ENCODE measurements at regions not wholly inside any gene's neighbourhood (a gene's known extent, or its start where the extent isn't known, plus 50 kb on each side); places are given as distances from the start of the nearest gene placed in this dataset.
A peak's percentile ranks its signal among the peaks of the same experiment; 100 is the strongest.
"Not testable (repeated sequence)": the region's sequence is repeated elsewhere in the genome, so short reads cannot be mapped to it uniquely, and the experiment has no call there.

GRCh38 chr18:15003231-15003630, 255.3 kb downstream of the ANKRD30B start:
- ATAC-seq; H3K36me3 ChIP-seq (replicated peaks in 1 of 2; ENCODE audit: insufficient read depth in 1 of 2, low read depth in 2 of 2); intact Hi-C loops (cut with DNase I); H3K4me3 ChIP-seq; H3K9me3 ChIP-seq; H3K4me1 ChIP-seq; DNase-seq; H3K27me3 ChIP-seq; H3K27ac ChIP-seq: not testable (repeated sequence)
- WGBS, 2 donors = 83 to 95% methylated on average over 6 to 10 of the region's 12 CpGs

GRCh38 chr18:15003636-15004269, 255.8 kb downstream of the ANKRD30B start:
- intact Hi-C loops (cut with DNase I); DNase-seq; ATAC-seq; H3K27me3 ChIP-seq; H3K9me3 ChIP-seq; H3K36me3 ChIP-seq (replicated peaks in 1 of 2; ENCODE audit: insufficient read depth in 1 of 2, low read depth in 2 of 2); H3K27ac ChIP-seq; H3K4me3 ChIP-seq; H3K4me1 ChIP-seq: not testable (repeated sequence)
- WGBS, 2 donors = 79% methylated on average over 18 of the region's 18 CpGs; no CpG with 5 or more reads in 1 of the 2 donors

DNA sequence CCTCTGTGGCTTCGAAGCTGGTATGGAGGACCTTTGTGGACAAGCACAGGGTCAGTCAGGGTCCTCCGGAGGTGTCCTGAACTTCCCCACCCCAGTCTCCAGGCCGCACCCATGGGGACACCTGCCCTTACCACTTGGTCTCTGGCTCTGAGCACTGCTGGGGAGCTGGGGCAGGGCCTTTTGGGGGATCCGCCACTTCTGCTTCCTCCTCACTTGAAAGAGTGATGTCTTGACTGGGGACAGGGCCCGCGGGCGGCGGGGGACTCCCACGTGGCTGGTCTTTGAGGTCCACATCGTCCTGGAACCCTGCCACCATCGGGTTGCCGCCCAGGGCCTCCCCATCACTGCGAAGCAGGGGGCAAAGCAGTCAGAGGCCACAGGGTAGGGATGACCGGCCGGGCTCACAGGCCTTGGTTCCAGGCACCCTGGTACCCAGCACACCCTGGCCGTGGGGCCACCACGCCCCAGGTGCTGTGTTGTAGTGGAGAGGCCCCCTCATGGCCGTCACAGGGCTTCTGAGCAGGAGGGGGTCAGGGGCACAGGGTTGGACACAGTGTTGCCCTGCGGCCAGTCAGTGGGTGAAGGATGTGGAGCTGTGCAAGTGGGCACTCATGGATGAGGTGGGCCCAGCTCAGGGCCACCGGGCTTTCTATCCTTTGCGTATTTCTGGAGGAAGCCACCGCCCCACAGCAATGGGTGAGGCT, 256.4 kb downstream of the ANKRD30B start:
- H3K27me3 ChIP-seq; H3K4me1 ChIP-seq; ATAC-seq; H3K4me3 ChIP-seq; DNase-seq; H3K27ac ChIP-seq; H3K36me3 ChIP-seq (replicated peaks in 1 of 2; ENCODE audit: insufficient read depth in 1 of 2, low read depth in 2 of 2); H3K9me3 ChIP-seq; intact Hi-C loops (cut with DNase I): not testable (repeated sequence)
- WGBS, 2 donors = 75 to 86% methylated on average over 7 to 18 of the region's 22 CpGs

GRCh38 chr18:15005313-15006130, 257.6 kb downstream of the ANKRD30B start:
- DNase-seq (no peak), ATAC-seq (no peak)
- no peaks in the 10 kb centered on the region for H3K9me3 ChIP-seq
- no peak overlapping the region for H3K4me3 ChIP-seq
- intact Hi-C loops (cut with DNase I) = no loop called here
- H3K27ac ChIP-seq = no peak overlapping the region
- H3K4me1 ChIP-seq = no peaks in the 10 kb centered on the region
- no peak for TF ChIP-seq POLR2A (IDR thresholded peaks at IDR 0.05)
- TF ChIP-seq, protein P1, sequence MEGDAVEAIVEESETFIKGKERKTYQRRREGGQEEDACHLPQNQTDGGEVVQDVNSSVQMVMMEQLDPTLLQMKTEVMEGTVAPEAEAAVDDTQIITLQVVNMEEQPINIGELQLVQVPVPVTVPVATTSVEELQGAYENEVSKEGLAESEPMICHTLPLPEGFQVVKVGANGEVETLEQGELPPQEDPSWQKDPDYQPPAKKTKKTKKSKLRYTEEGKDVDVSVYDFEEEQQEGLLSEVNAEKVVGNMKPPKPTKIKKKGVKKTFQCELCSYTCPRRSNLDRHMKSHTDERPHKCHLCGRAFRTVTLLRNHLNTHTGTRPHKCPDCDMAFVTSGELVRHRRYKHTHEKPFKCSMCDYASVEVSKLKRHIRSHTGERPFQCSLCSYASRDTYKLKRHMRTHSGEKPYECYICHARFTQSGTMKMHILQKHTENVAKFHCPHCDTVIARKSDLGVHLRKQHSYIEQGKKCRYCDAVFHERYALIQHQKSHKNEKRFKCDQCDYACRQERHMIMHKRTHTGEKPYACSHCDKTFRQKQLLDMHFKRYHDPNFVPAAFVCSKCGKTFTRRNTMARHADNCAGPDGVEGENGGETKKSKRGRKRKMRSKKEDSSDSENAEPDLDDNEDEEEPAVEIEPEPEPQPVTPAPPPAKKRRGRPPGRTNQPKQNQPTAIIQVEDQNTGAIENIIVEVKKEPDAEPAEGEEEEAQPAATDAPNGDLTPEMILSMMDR (IDR thresholded peaks at IDR 0.05) = no peak
- no peaks in the 10 kb centered on the region for H3K27me3 ChIP-seq
- no peaks in the 10 kb centered on the region for H3K36me3 ChIP-seq (replicated peaks in 1 of 2; ENCODE audit: insufficient read depth in 1 of 2, low read depth in 2 of 2)
- WGBS, 2 donors = 68 to 80% methylated on average over 4 to 28 of the region's 28 CpGs

GRCh38 chr18:15006616-15007015, 258.6 kb downstream of the ANKRD30B start:
- intact Hi-C loops (cut with DNase I); ATAC-seq; H3K9me3 ChIP-seq; H3K27me3 ChIP-seq; H3K36me3 ChIP-seq (replicated peaks in 1 of 2; ENCODE audit: insufficient read depth in 1 of 2, low read depth in 2 of 2); H3K4me3 ChIP-seq; H3K27ac ChIP-seq; H3K4me1 ChIP-seq; DNase-seq: not testable (repeated sequence)
- 27 to 47% methylated on average over 3 of the region's 3 CpGs for WGBS, 2 donors

- H3K27ac ChIP-seq; H3K9me3 ChIP-seq; DNase-seq; intact Hi-C loops (cut with DNase I); H3K4me1 ChIP-seq; H3K27me3 ChIP-seq; H3K36me3 ChIP-seq (replicated peaks in 1 of 2; ENCODE audit: insufficient read depth in 1 of 2, low read depth in 2 of 2); ATAC-seq; H3K4me3 ChIP-seq: not testable (repeated sequence)
Observed at GRCh38 chr18:15026041-15026440, 278.1 kb downstream of the ANKRD30B start.

DNA sequence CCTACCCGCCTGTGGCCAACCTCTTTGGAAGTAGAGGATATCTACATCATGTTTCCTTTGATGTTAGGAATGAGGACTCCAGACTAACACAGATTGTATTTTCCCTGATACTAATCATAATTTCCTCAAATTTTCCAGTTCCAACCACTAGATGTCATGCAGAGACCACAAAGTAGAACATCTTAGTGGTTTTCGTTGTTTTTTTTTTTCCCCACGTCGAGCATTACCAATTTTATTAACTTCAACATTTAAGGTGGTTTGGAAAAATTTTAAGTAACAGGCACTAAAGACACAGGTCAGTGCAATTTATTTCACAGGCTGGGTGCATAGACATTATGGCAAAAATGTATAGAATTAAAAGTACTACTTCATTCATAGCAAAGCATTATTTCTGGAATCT, 280.1 kb downstream of the ANKRD30B start:
- DNase-seq; H3K27ac ChIP-seq; H3K4me3 ChIP-seq; H3K27me3 ChIP-seq; ATAC-seq; H3K9me3 ChIP-seq; H3K36me3 ChIP-seq (replicated peaks in 1 of 2; ENCODE audit: insufficient read depth in 1 of 2, low read depth in 2 of 2); intact Hi-C loops (cut with DNase I); H3K4me1 ChIP-seq: not testable (repeated sequence)
- 4 to 12% methylated on average over 4 of the region's 4 CpGs for WGBS, 2 donors
- TF ChIP-seq, protein P1 (IDR thresholded peaks at IDR 0.05) = peak in 1 of 7 experiments; percentile 29

- DNase-seq; H3K9me3 ChIP-seq; H3K27me3 ChIP-seq; ATAC-seq; H3K36me3 ChIP-seq (replicated peaks in 1 of 2; ENCODE audit: insufficient read depth in 1 of 2, low read depth in 2 of 2); H3K4me1 ChIP-seq; intact Hi-C loops (cut with DNase I); H3K4me3 ChIP-seq; H3K27ac ChIP-seq: not testable (repeated sequence)
- WGBS, 2 donors = 62 to 63% methylated on average over 4 to 8 of the region's 12 CpGs
Observed at GRCh38 chr18:15060279-15060880, 312.4 kb downstream of the ANKRD30B start.

- H3K4me3 ChIP-seq; DNase-seq; H3K27me3 ChIP-seq; H3K36me3 ChIP-seq (replicated peaks in 1 of 2; ENCODE audit: insufficient read depth in 1 of 2, low read depth in 2 of 2); ATAC-seq; H3K9me3 ChIP-seq; H3K27ac ChIP-seq; H3K4me1 ChIP-seq; intact Hi-C loops (cut with DNase I): not testable (repeated sequence)
- 62% methylated on average over 6 to 9 of the region's 9 CpGs for WGBS, 2 donors
Observed at GRCh38 chr18:15061289-15061896, 313.4 kb downstream of the ANKRD30B start.
